GM23248 (cell line): ENCODE measurements at regions not wholly inside any gene's neighbourhood (a gene's known extent, or its start where the extent isn't known, plus 50 kb on each side); places are given as distances from the start of the nearest gene placed in this dataset.

Experiments
- DNase-seq: peaks from one replicate; pipeline ENCODE4 v3.0.0-alpha.2; 2015
- H2AFZ ChIP-seq: fragments of 200-600 bp; sonication (generic); 2 replicates; pipeline ENCODE4 v1.6.1; 2016; ENCODE audit warnings: antibody characterized with exemption
- H3F3A ChIP-seq: fragments of 200-600 bp; sonication (generic); 2 replicates; pipeline ENCODE4 v1.6.1; 2016; ENCODE audit warnings: mild to moderate bottlenecking, antibody characterized with exemption, mixed run types; ENCODE audit not compliant: insufficient read depth
- H3K27ac ChIP-seq: fragments of 200-600 bp; sonication (generic); 2 replicates; pipeline ENCODE4 v1.5.1; 2016; ENCODE audit warnings: mild to moderate bottlenecking
- H3K27me3 ChIP-seq: fragments of 200-600 bp; sonication (generic); replicated peaks from 2 replicates; pipeline ENCODE4 v1.6.1; 2016; ENCODE audit warnings: mild to moderate bottlenecking; ENCODE audit not compliant: insufficient read depth
- H3K36me3 ChIP-seq: fragments of 200-600 bp; sonication (generic); 2 replicates; pipeline ENCODE4 v1.6.1; 2016; ENCODE audit warnings: low read depth, mild to moderate bottlenecking
- H3K4me1 ChIP-seq: fragments of 200-600 bp; sonication (generic); 2 replicates; pipeline ENCODE4 v1.6.1; 2016; ENCODE audit warnings: mild to moderate bottlenecking; ENCODE audit not compliant: insufficient read depth
- H3K4me2 ChIP-seq: fragments of 200-600 bp; sonication (generic); one replicate; pipeline ENCODE4 v1.6.1; 2016; ENCODE audit warnings: mild to moderate bottlenecking; ENCODE audit not compliant: unreplicated experiment
- H3K4me3 ChIP-seq: fragments of 200-600 bp; sonication (generic); 2 replicates; pipeline ENCODE4 v1.5.1; 2016; ENCODE audit warnings: mild to moderate bottlenecking
- H3K79me2 ChIP-seq: fragments of 200-600 bp; sonication (generic); 2 replicates; pipeline ENCODE4 v1.6.1; 2016; ENCODE audit warnings: mild to moderate bottlenecking; ENCODE audit not compliant: insufficient read depth
- H3K9ac ChIP-seq: fragments of 200-600 bp; sonication (generic); 2 replicates; pipeline ENCODE4 v1.6.1; 2016; ENCODE audit warnings: mild to moderate bottlenecking
- H3K9me2 ChIP-seq: fragments of 200-600 bp; sonication (generic); 2 replicates; pipeline ENCODE4 v1.6.1; 2016; ENCODE audit warnings: mixed run types, mild to moderate bottlenecking, moderate library complexity; ENCODE audit not compliant: insufficient read depth
- H3K9me3 ChIP-seq: fragments of 200-600 bp; sonication (generic); one replicate; pipeline ENCODE4 v1.6.1; 2017; ENCODE audit warnings: low read depth
- H4K20me1 ChIP-seq: fragments of 200-600 bp; sonication (generic); 2 replicates; pipeline ENCODE4 v1.6.0; 2016; ENCODE audit not compliant: insufficient read depth
- EZH2 ChIP-seq: fragments of 200-600 bp; sonication (generic); IDR thresholded peaks from 2 replicates; pipeline ENCODE4 v1.6.1; 2018; ENCODE audit warnings: antibody characterized with exemption, mild to moderate bottlenecking; ENCODE audit not compliant: insufficient read depth, poor library complexity, severe bottlenecking
- EZH2phosphoT487 ChIP-seq: fragments of 200-600 bp; sonication (generic); IDR thresholded peaks from 2 replicates; pipeline ENCODE4 v1.6.1; 2018; ENCODE audit warnings: antibody characterized with exemption, moderate library complexity, mild to moderate bottlenecking, low read depth; ENCODE audit not compliant: insufficient read depth
- WGBS, 2 experiments: methylation state at CpG; one replicate each; pipeline ENCODE4 v1.1.6; 2015 to 2017; ENCODE audit warnings: low lambda C conversion rate in 2 of 2, low coverage in 1 of 2; ENCODE audit errors: missing lambda C conversion rate in 2 of 2; 5-methylcytosine and 5-hydroxymethylcytosine counted together
- in situ Hi-C: fragments of 300-500 bp; cut with MboI; formaldehyde crosslinking; loops from 2 replicates; pipeline ENCODE4 v1.15.0; 2020

DNA sequence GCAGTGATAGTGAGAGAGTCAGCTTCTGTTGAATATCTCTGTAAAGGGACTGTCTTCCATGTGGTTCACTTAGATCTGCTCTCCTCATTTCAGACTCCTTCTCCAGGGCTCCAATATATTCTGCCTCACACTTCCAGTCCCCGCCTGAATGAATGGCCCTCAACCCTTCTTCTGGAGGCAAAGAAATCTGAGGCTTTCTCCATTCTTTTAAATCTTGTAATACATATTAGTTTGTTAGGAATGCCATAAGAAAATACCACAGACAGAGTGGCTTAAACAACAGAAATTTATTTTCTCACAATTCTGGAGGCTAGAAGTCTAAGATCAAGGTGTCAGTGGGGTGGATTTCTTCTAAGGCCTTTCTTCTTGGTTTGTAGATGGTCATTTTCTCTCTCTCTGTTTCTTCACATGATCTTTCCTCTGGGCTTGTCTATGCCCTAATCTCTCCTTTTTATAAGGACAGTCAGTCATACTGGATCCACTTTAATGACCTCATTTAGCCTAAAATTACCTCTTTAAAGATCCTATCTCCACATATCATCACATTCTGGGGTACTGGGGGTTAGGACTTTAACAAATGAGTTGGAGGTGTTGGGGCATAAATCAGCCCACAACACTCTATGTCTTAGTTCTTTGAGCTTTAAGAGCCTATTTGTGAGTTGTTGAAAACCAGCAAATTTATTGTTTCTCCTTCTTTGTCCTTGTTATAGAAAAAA, 128.5 kb upstream of the KCNK2 start:
- Histone ChIP-seq H3K79me2 (no peaks in the 10 kb centered on the region), H3K36me3 (no peaks in the 10 kb centered on the region), H3K4me3 (no peak overlapping the region), H4K20me1 (no peaks in the 10 kb centered on the region), H3K27me3 (no peaks in the 10 kb centered on the region), H3F3A (peaks cover 25% of the 10 kb centered on the region), H3K9me3 (no peaks in the 10 kb centered on the region), H3K4me2 (no peak overlapping the region), H2AFZ (peak overlapping the region; percentile 52; the same call in 1 of the 2 replicates), H3K27ac (no peak overlapping the region), H3K4me1 (peaks cover 31% of the 10 kb centered on the region), H3K9me2 (no peaks in the 10 kb centered on the region), H3K9ac (no peak overlapping the region)
- TF ChIP-seq EZH2phosphoT487, result no peak
- no peak for TF ChIP-seq EZH2
- no peak for DNase-seq
- in situ Hi-C loops, result no loop called here
- 95 to 97% methylated on average over 1 of the region's 1 CpG for WGBS, 2 experiments

DNA sequence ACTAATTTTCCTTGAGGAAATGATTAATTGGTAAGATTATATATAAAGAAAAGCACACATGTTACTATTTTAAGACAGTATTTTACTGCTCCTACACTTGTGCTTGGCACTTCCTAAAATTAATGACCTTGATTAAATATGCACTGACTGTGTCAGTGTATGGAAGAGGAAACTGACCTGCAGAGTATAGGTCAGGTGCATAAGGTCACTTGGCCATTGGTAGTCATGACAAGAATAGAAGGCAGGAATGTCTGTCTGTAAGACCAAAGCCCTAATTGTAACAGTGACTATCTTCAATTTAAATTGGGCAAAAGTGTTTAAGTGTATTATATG, 128.0 kb upstream of the KCNK2 start:
- Histone ChIP-seq H3K9me3 (no peaks in the 10 kb centered on the region), H3F3A (peaks cover 31% of the 10 kb centered on the region), H3K27me3 (no peaks in the 10 kb centered on the region), H3K9ac (no peak overlapping the region), H3K36me3 (no peaks in the 10 kb centered on the region), H3K27ac (no peak overlapping the region), H3K4me1 (peaks cover 34% of the 10 kb centered on the region), H2AFZ (peak overlapping the region; percentile 52; the same call in 1 of the 2 replicates), H3K79me2 (no peaks in the 10 kb centered on the region), H3K4me3 (no peak overlapping the region), H3K9me2 (no peaks in the 10 kb centered on the region), H4K20me1 (no peaks in the 10 kb centered on the region), H3K4me2 (no peak overlapping the region)
- in situ Hi-C loops, result no loop called here
- TF ChIP-seq EZH2phosphoT487 (no peak), EZH2 (no peak)
- DNase-seq, result no peak

DNA sequence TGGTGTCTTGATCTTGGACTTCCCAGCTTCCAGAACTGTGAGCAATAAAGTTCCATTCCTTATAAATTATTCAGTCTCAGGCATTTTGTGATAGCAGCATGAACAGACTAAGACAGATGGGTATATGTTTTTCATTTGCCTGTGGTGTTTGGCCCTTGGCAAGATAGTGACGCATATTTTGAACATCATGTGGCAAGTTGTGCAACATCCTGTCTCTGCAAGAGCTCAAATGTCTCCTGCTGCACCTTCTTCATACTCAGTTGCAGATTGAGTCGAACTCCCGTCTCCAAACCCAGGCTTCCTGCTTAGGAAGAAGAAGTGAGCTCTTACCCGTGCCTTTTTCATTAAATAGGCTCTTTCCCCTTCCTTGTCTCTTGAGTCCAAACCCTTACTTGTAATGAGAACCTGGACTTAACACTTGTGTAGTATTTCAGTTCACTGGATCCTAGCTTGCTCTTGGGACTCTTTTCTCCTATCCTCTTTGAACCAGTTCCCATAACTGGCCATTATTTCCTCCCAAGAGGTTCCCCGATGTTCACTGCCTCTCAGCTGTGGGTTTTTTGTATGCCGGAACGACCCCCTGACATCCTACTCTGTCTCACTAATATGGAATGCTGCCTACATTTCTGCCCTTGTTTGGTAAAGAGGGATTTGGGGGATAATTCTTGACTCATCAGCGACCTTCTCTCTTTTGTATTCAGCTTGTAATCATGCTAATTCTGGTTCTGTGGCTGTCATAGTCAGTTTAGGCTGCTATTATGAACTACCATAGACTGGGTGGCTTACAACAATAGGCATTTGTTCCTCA, 125.0 kb upstream of the KCNK2 start:
- Histone ChIP-seq H3K36me3 (no peaks in the 10 kb centered on the region; the same call in 1 of the 2 replicates), H3K27ac (peak overlapping the region; percentile 93), H4K20me1 (no peaks in the 10 kb centered on the region), H3K9me2 (no peaks in the 10 kb centered on the region), H3K4me2 (peak overlapping the region; percentile 70), H3K4me1 (peaks cover 34% of the 10 kb centered on the region), H3K4me3 (peak overlapping the region; percentile 44), H3K27me3 (no peaks in the 10 kb centered on the region), H3F3A (peaks cover 35% of the 10 kb centered on the region), H3K9me3 (no peaks in the 10 kb centered on the region), H3K79me2 (no peaks in the 10 kb centered on the region), H2AFZ (peak overlapping the region; percentile 50), H3K9ac (peak overlapping the region; percentile 56)
- DNase-seq, result peak; percentile 97
- in situ Hi-C loops, result no loop called here
- WGBS, 2 experiments, result 0 to 1% methylated on average over 8 of the region's 8 CpGs
- TF ChIP-seq EZH2 (no peak), EZH2phosphoT487 (no peak)

DNA sequence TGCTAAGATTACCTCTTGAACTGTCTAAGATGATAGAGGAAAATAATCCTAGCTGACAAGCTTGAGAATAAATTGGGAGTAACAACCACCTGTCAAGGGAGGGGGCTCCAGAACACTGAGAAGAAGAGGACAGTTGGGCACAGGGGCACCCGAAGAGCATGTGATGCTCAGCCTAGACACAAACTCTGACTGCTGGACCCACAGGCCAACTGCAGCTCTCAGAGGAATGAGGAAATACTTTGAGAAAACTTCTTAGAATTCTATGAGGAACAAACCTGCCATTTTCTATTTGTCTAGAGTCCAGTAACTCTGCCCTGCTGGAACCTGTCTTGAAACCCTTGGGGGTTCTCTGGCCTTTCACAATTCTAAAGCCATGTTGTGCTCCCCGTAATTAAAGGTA, 124.1 kb upstream of the KCNK2 start:
- Histone ChIP-seq H3K27me3 (no peaks in the 10 kb centered on the region), H3K9me2 (no peaks in the 10 kb centered on the region), H4K20me1 (no peaks in the 10 kb centered on the region), H3K4me3 (no peak overlapping the region), H2AFZ (peak overlapping the region; percentile 50), H3K4me2 (peak overlapping the region; percentile 70), H3K79me2 (no peaks in the 10 kb centered on the region), H3K36me3 (no peaks in the 10 kb centered on the region; the same call in 1 of the 2 replicates), H3F3A (peaks cover 35% of the 10 kb centered on the region), H3K9me3 (no peaks in the 10 kb centered on the region), H3K27ac (peak overlapping the region; percentile 93), H3K9ac (peak overlapping the region; percentile 56), H3K4me1 (peaks cover 34% of the 10 kb centered on the region)
- in situ Hi-C loops, result no loop called here
- DNase-seq, result peak; percentile 20
- WGBS, 2 experiments, result 97 to 100% methylated on average over 2 of the region's 2 CpGs
- no peak for TF ChIP-seq EZH2
- no peak for TF ChIP-seq EZH2phosphoT487
